ENCODE measurements at regions not wholly inside any gene's neighbourhood (a gene's known extent, or its start where the extent isn't known, plus 50 kb on each side); places are given as distances from the start of the nearest gene placed in this dataset.

- no peak for TF ChIP-seq CTCF (IDR thresholded peaks at IDR 0.05)
Measured at GRCh38 chr10:28190196-28190595, 112.7 kb downstream of the MPP7 start (continued).

GRCh38 chr10:28188526-28188925 is 114.3 kb downstream of the MPP7 start:
- H3K9me2 ChIP-seq: no peaks in the 10 kb centered on the region
- no peak overlapping the region for H3K27ac ChIP-seq (ENCODE audit: low read depth in 2 of 2, low read length in 1 of 2)
- H2AFZ ChIP-seq (ENCODE audit: low read depth): no peak overlapping the region
- no peaks in the 10 kb centered on the region for H3F3A ChIP-seq (replicated peaks; ENCODE audit: insufficient read depth)
- CTCF ChIA-PET: interaction anchor here (1.8 kb wide), 1 partner anchor 9 kb away, joined by 3 read pairs; no protein-coding TSS in a partner anchor
- no peaks in the 10 kb centered on the region for H3K79me2 ChIP-seq (ENCODE audit: insufficient read depth)
- H3K4me1 ChIP-seq (ENCODE audit: control insufficient read depth in 1 of 2, insufficient read depth in 2 of 2, low read depth in 1 of 2, low read length in 1 of 2): no peaks in the 10 kb centered on the region
- POLR2A ChIA-PET: no interaction called here
- no peak overlapping the region for H3K4me2 ChIP-seq
- H4K20me1 ChIP-seq (ENCODE audit: insufficient read depth): no peaks in the 10 kb centered on the region
- no peaks in the 10 kb centered on the region; the same call in 1 of the 2 replicates for H3K27me3 ChIP-seq (ENCODE audit: insufficient read depth)
- H3K9me3 ChIP-seq: no peaks in the 10 kb centered on the region
- no peaks in the 10 kb centered on the region for H3K36me3 ChIP-seq (replicated peaks in 1 of 2; ENCODE audit: control insufficient read depth in 1 of 2, insufficient read depth in 2 of 2, low read length in 1 of 2)
- 24% methylated on average over 3 of the region's 3 CpGs for WGBS (ENCODE audit: low lambda C conversion rate)
- no peak overlapping the region for H3K4me3 ChIP-seq (ENCODE audit: low read depth in 2 of 2, low read length in 1 of 2)
- DNase-seq: no peak
- TF ChIP-seq EP300 (IDR thresholded peaks at IDR 0.05; ENCODE audit: borderline replicate concordance in 1 of 2, low read depth in 1 of 2, low read length in 1 of 2) (no peak), NRF1 (IDR thresholded peaks at IDR 0.05; ENCODE audit: low read depth, low read length) (no peak), RFX5 (IDR thresholded peaks at IDR 0.05; ENCODE audit: low read length) (no peak), RXRA (IDR thresholded peaks at IDR 0.05; ENCODE audit: borderline replicate concordance, low read depth) (no peak), CTCF (IDR thresholded peaks at IDR 0.05) (no peak), TAF1 (IDR thresholded peaks at IDR 0.05; ENCODE audit: borderline replicate concordance, low read depth, low read length) (no peak), USF1 (IDR thresholded peaks at IDR 0.05; ENCODE audit: borderline replicate concordance, low read depth) (no peak), TCF12 (IDR thresholded peaks at IDR 0.05) (no peak), PBX3 (IDR thresholded peaks at IDR 0.05) (no peak)
- H3K9ac ChIP-seq: no peak overlapping the region
